B cell (primary cell): ENCODE measurements at regions not wholly inside any gene's neighbourhood (a gene's known extent, or its start where the extent isn't known, plus 50 kb on each side); places are given as distances from the start of the nearest gene placed in this dataset.

Source experiments
- EZH2 ChIP-seq: IDR thresholded peaks from 2 replicates; pipeline ENCODE4 v1.6.1; 2012; ENCODE audit warnings: borderline replicate concordance, low read depth, mild to moderate bottlenecking, moderate library complexity, low read length; ENCODE audit not compliant: insufficient read depth, poor library complexity, severe bottlenecking
- TF ChIP-seq, protein P1 (sequence below): fragments of 200-600 bp; IDR thresholded peaks from one replicate; pipeline ENCODE4 v1.8.0; 2022; ENCODE audit warnings: antibody characterized with exemption, mild to moderate bottlenecking

DNA sequence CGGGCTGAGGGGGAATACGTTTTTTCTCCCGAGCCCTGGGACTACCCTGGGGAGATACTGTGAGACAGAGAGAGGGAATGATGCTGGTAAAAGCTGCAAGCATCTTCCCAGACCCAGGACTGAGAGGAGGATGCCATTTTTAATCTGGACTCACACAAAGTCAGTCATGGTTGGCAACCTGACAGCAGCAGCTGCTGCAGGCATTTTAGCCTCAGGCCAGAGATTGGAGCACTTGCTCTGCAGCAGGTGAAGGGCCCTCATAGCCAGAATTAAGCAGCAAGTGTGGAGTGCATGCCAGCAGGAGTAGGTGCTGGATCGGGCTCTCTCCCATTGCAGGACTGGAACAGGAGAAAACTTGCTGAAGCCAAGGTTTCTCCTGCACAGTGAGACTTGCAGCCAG lies 361.1 kb upstream of the CLEC14A start:
- TF ChIP-seq, protein P1, sequence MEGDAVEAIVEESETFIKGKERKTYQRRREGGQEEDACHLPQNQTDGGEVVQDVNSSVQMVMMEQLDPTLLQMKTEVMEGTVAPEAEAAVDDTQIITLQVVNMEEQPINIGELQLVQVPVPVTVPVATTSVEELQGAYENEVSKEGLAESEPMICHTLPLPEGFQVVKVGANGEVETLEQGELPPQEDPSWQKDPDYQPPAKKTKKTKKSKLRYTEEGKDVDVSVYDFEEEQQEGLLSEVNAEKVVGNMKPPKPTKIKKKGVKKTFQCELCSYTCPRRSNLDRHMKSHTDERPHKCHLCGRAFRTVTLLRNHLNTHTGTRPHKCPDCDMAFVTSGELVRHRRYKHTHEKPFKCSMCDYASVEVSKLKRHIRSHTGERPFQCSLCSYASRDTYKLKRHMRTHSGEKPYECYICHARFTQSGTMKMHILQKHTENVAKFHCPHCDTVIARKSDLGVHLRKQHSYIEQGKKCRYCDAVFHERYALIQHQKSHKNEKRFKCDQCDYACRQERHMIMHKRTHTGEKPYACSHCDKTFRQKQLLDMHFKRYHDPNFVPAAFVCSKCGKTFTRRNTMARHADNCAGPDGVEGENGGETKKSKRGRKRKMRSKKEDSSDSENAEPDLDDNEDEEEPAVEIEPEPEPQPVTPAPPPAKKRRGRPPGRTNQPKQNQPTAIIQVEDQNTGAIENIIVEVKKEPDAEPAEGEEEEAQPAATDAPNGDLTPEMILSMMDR: no peak
- TF ChIP-seq EZH2: no peak
